ENCODE measurements at regions not wholly inside any gene's neighbourhood (a gene's known extent, or its start where the extent isn't known, plus 50 kb on each side); places are given as distances from the start of the nearest gene placed in this dataset.

- no peak for TF ChIP-seq CTCF (IDR thresholded peaks at IDR 0.05)
Observed at GRCh38 chr5:4142842-4143241, 547.2 kb downstream of the IRX1 start.

GRCh38 chr5:4144411-4145007, 548.9 kb downstream of the IRX1 start:
- TF ChIP-seq CTCF (IDR thresholded peaks at IDR 0.05): no peak

- TF ChIP-seq CTCF (IDR thresholded peaks at IDR 0.05): no peak
Observed at GRCh38 chr5:4145511-4145910, 549.9 kb downstream of the IRX1 start.

- no peak for TF ChIP-seq CTCF (IDR thresholded peaks at IDR 0.05)
Observed at GRCh38 chr5:4148009-4148408, 552.4 kb downstream of the IRX1 start.

- TF ChIP-seq CTCF (IDR thresholded peaks at IDR 0.05): no peak
Observed at GRCh38 chr5:4150067-4150466, 554.4 kb downstream of the IRX1 start.

GRCh38 chr5:4156153-4156552, 560.5 kb downstream of the IRX1 start:
- TF ChIP-seq CTCF (IDR thresholded peaks at IDR 0.05): no peak

- no peak for TF ChIP-seq CTCF (IDR thresholded peaks at IDR 0.05)
Observed at GRCh38 chr5:4156889-4157288, 561.3 kb downstream of the IRX1 start.

Data from LNCAP (cell line).